Nephron progenitor cell (in vitro differentiated cells): ENCODE measurements at regions not wholly inside any gene's neighbourhood (a gene's known extent, or its start where the extent isn't known, plus 50 kb on each side); places are given as distances from the start of the nearest gene placed in this dataset.

Experiments used
- DNase-seq: peaks from one replicate; pipeline ENCODE4 v3.0.0; 2021
- H3K27ac Mint-ChIP-seq: 2 replicates; pipeline ENCODE4 v1.8.0; 2021; ENCODE audit warnings: mild to moderate bottlenecking, moderate library complexity, mixed read lengths
- H3K27me3 Mint-ChIP-seq: 2 replicates; pipeline ENCODE4 v1.8.0; 2021; ENCODE audit warnings: mild to moderate bottlenecking, low read depth, mixed read lengths; ENCODE audit not compliant: poor library complexity
- H3K36me3 Mint-ChIP-seq: 2 replicates; pipeline ENCODE4 v1.8.0; 2021; ENCODE audit warnings: low read depth, mixed read lengths
- H3K4me1 Mint-ChIP-seq: 2 replicates; pipeline ENCODE4 v1.8.0; 2021; ENCODE audit warnings: mixed read lengths
- H3K4me3 Mint-ChIP-seq: 2 replicates; pipeline ENCODE4 v1.8.0; 2021; ENCODE audit warnings: mild to moderate bottlenecking, moderate library complexity, mixed read lengths
- H3K9me3 Mint-ChIP-seq: 2 replicates; pipeline ENCODE4 v1.8.0; 2021; ENCODE audit warnings: mild to moderate bottlenecking, moderate library complexity, mixed read lengths
- CTCF ChIP-seq: fragments of 200-600 bp; sonication (generic); IDR thresholded peaks from 2 replicates; pipeline ENCODE4 v1.5.0; 2021; ENCODE audit warnings: antibody characterized with exemption

- peaks cover 1% of the 10 kb centered on the region for H3K27me3 Mint-ChIP-seq
- H3K4me1 Mint-ChIP-seq, result no peaks in the 10 kb centered on the region
- no peak for TF ChIP-seq CTCF
- peaks cover 71% of the 10 kb centered on the region for H3K9me3 Mint-ChIP-seq
- H3K4me3 Mint-ChIP-seq, result no peak overlapping the region
- H3K36me3 Mint-ChIP-seq, result no peaks in the 10 kb centered on the region
- DNase-seq, result no peak
- H3K27ac Mint-ChIP-seq, result no peak overlapping the region
These were observed 171.5 kb upstream of the FRG1 start for GRCh38 chr4:189769131-189769530.

GRCh38 chr4:189771696-189772361 is 168.8 kb upstream of the FRG1 start:
- no peak overlapping the region for H3K4me3 Mint-ChIP-seq
- H3K9me3 Mint-ChIP-seq, result peaks cover 77% of the 10 kb centered on the region
- DNase-seq, result no peak
- H3K4me1 Mint-ChIP-seq, result no peaks in the 10 kb centered on the region
- H3K36me3 Mint-ChIP-seq, result no peaks in the 10 kb centered on the region
- TF ChIP-seq CTCF, result no peak
- H3K27ac Mint-ChIP-seq, result no peak overlapping the region
- no peaks in the 10 kb centered on the region for H3K27me3 Mint-ChIP-seq

- Mint-ChIP-seq H3K27ac (no peak overlapping the region), H3K36me3 (no peaks in the 10 kb centered on the region), H3K27me3 (no peaks in the 10 kb centered on the region), H3K4me3 (no peak overlapping the region), H3K9me3 (peaks cover 80% of the 10 kb centered on the region), H3K4me1 (no peaks in the 10 kb centered on the region)
- DNase-seq, result no peak
- TF ChIP-seq CTCF, result no peak
These were observed 166.8 kb upstream of the FRG1 start for GRCh38 chr4:189773909-189774308.

GRCh38 chr4:189779281-189779980 is 161.2 kb upstream of the FRG1 start:
- no peak for DNase-seq
- H3K27me3 Mint-ChIP-seq, result peaks cover 4% of the 10 kb centered on the region
- H3K9me3 Mint-ChIP-seq, result peaks cover 94% of the 10 kb centered on the region
- H3K4me1 Mint-ChIP-seq, result no peaks in the 10 kb centered on the region
- H3K4me3 Mint-ChIP-seq, result no peak overlapping the region
- no peaks in the 10 kb centered on the region for H3K36me3 Mint-ChIP-seq
- no peak overlapping the region for H3K27ac Mint-ChIP-seq
- no peak for TF ChIP-seq CTCF

GRCh38 chr4:189780391-189780790 is 160.3 kb upstream of the FRG1 start:
- H3K4me3 Mint-ChIP-seq, result no peak overlapping the region
- no peaks in the 10 kb centered on the region for H3K36me3 Mint-ChIP-seq
- peaks cover 94% of the 10 kb centered on the region for H3K9me3 Mint-ChIP-seq
- H3K4me1 Mint-ChIP-seq, result no peaks in the 10 kb centered on the region
- no peak for TF ChIP-seq CTCF
- DNase-seq, result no peak
- no peak overlapping the region for H3K27ac Mint-ChIP-seq
- H3K27me3 Mint-ChIP-seq, result peaks cover 4% of the 10 kb centered on the region

- H3K27me3 Mint-ChIP-seq, result peaks cover 4% of the 10 kb centered on the region
- peaks cover 100% of the 10 kb centered on the region for H3K9me3 Mint-ChIP-seq
- no peak for TF ChIP-seq CTCF
- no peaks in the 10 kb centered on the region for H3K4me1 Mint-ChIP-seq
- H3K4me3 Mint-ChIP-seq, result no peak overlapping the region
- H3K27ac Mint-ChIP-seq, result no peak overlapping the region
- no peak for DNase-seq
- peaks cover 5% of the 10 kb centered on the region for H3K36me3 Mint-ChIP-seq
These were observed 156.0 kb upstream of the FRG1 start for GRCh38 chr4:189784651-189785050.
